Endothelial cell of umbilical vein (primary cell): ENCODE measurements at regions not wholly inside any gene's neighbourhood (a gene's known extent, or its start where the extent isn't known, plus 50 kb on each side); places are given as distances from the start of the nearest gene placed in this dataset.

Experiments
- BruUV-seq: library from RNA; stranded (reverse); fragments of 400-500 nt; replicated peaks from 2 replicates; lab custom pipeline; 2021; lab: Mats Ljungman, UMichigan
- CTCF ChIA-PET: fragments of 300-600, 350-600 bp; sonication (Branson Sonifier 250); formaldehyde crosslinking; loops from one replicate; lab custom pipeline; 2021; ENCODE audit warnings: antibody characterized with exemption, inconsistent platforms; lab: Charles Lee
- POLR2A ChIA-PET: fragments of 300-600, 350-600 bp; sonication (Branson Sonifier 250); formaldehyde crosslinking; loops from one replicate; lab custom pipeline; 2021; ENCODE audit warnings: antibody characterized with exemption, inconsistent platforms; lab: Charles Lee
- DNase-seq: peaks from one replicate; pipeline ENCODE4 v3.0.0-alpha.2; 2011; ENCODE audit warnings: low read depth, low spot score
- FAIRE-seq: peaks from 2 replicates; lab custom pipeline; 2011; peaks lifted over from hg19 to GRCh38; lab: Jason Lieb, UNC
- H2AFZ ChIP-seq: 2 replicates; pipeline ENCODE4 v1.6.0; 2012; ENCODE audit warnings: low read depth, low read length, control low read depth, inconsistent platforms
- H3K27ac ChIP-seq: 2 replicates; pipeline ENCODE4 v1.5.1; 2011; ENCODE audit warnings: low read depth, mild to moderate bottlenecking, control low read depth, low read length, moderate library complexity; ENCODE audit not compliant: insufficient read depth
- H3K27me3 ChIP-seq, 2 experiments: 2 replicates each; pipeline versions ENCODE4 v1.6.0 to v1.6.1; 2011; ENCODE audit warnings: low read length in 2 of 2, mixed read lengths in 1 of 2; ENCODE audit not compliant: control insufficient read depth in 2 of 2, insufficient read depth in 2 of 2
- H3K36me3 ChIP-seq, 2 experiments: 2 replicates in 1 of 2; 3 replicates in 1 of 2; pipeline ENCODE4 v1.5.1; 2011; ENCODE audit warnings: low read length in 2 of 2, mild to moderate bottlenecking in 1 of 2, moderate library complexity in 1 of 2; ENCODE audit not compliant: control insufficient read depth in 2 of 2, insufficient read depth in 2 of 2; ENCODE audit errors: extremely low read depth in 1 of 2
- H3K4me1 ChIP-seq: 3 replicates; pipeline ENCODE4 v1.5.1; 2011; ENCODE audit warnings: mild to moderate bottlenecking, low read length; ENCODE audit not compliant: control insufficient read depth, insufficient read depth; ENCODE audit errors: extremely low read depth
- H3K4me2 ChIP-seq: 2 replicates; pipeline ENCODE4 v1.6.1; 2011; ENCODE audit warnings: low read length, control low read depth, mixed read lengths; ENCODE audit not compliant: insufficient read depth
- H3K4me3 ChIP-seq, 3 experiments: fragments of 200-600 bp in 1 of 3; sonication (generic), shearing (Covaris generic) in 1 of 3; replicated peaks in 1 of 3; 2 replicates each; pipeline ENCODE4 v1.5.1; 2011 to 2016; ENCODE audit warnings: control low read depth in 3 of 3, low read length in 3 of 3, mild to moderate bottlenecking in 2 of 3, inconsistent platforms in 1 of 3, low read depth in 1 of 3, moderate library complexity in 1 of 3; ENCODE audit not compliant: insufficient read depth in 1 of 3
- H3K79me2 ChIP-seq: 2 replicates; pipeline ENCODE4 v1.6.0; 2012; ENCODE audit warnings: low read length, inconsistent platforms; ENCODE audit not compliant: control insufficient read depth, insufficient read depth
- H3K9ac ChIP-seq: replicated peaks from 2 replicates; pipeline ENCODE3; 2011; ENCODE audit warnings: low read length, control low read depth; ENCODE audit not compliant: insufficient read depth; ENCODE audit errors: extremely low read depth
- H3K9me1 ChIP-seq: replicated peaks from 3 replicates; pipeline ENCODE4 v1.6.0; 2011; ENCODE audit warnings: mild to moderate bottlenecking, low read length; ENCODE audit not compliant: control insufficient read depth, insufficient read depth; ENCODE audit errors: extremely low read depth
- H3K9me3 ChIP-seq: replicated peaks from 2 replicates; pipeline ENCODE4 v1.5.1; 2012; ENCODE audit warnings: low read length, inconsistent platforms; ENCODE audit not compliant: control insufficient read depth, insufficient read depth
- H4K20me1 ChIP-seq: replicated peaks from 2 replicates; pipeline ENCODE3; 2011; ENCODE audit warnings: mild to moderate bottlenecking, low read length; ENCODE audit not compliant: control insufficient read depth, insufficient read depth; ENCODE audit errors: extremely low read depth
- EZH2 ChIP-seq: IDR thresholded peaks from 2 replicates; pipeline ENCODE4 v1.6.1; 2012; ENCODE audit warnings: borderline replicate concordance, low read depth, mild to moderate bottlenecking, moderate library complexity, low read length, inconsistent platforms; ENCODE audit not compliant: severe bottlenecking
- FOS ChIP-seq: IDR thresholded peaks from 2 replicates; pipeline ENCODE4 v1.6.1; 2011; ENCODE audit warnings: mild to moderate bottlenecking, low read length, moderate library complexity, borderline replicate concordance; ENCODE audit not compliant: insufficient read depth
- GATA2 ChIP-seq: IDR thresholded peaks from 2 replicates; pipeline ENCODE4 v1.7.0; 2011; ENCODE audit warnings: low read depth, mild to moderate bottlenecking, moderate library complexity, mixed read lengths, low read length; ENCODE audit not compliant: insufficient read length, insufficient read depth
- JUN ChIP-seq: IDR thresholded peaks from 2 replicates; pipeline ENCODE4 v1.6.1; 2011; ENCODE audit warnings: borderline replicate concordance, low read depth; ENCODE audit not compliant: insufficient read length, insufficient read depth
- MAX ChIP-seq: IDR thresholded peaks from 2 replicates; pipeline ENCODE4 v1.6.1; 2011; ENCODE audit not compliant: insufficient read depth, insufficient read length
- MYC ChIP-seq: IDR thresholded peaks from one replicate; pipeline ENCODE4 v1.6.1; 2011; ENCODE audit warnings: mild to moderate bottlenecking, low read depth, low read length
- POLR2A ChIP-seq: IDR thresholded peaks from 2 replicates; pipeline ENCODE4 v1.6.1; 2012; ENCODE audit warnings: low read depth, mild to moderate bottlenecking, control low read depth, low read length
- POLR2AphosphoS5 ChIP-seq: IDR thresholded peaks from 2 replicates; pipeline ENCODE4 v1.6.1; 2012; ENCODE audit warnings: low read depth, mild to moderate bottlenecking, control low read depth, low read length, moderate library complexity; ENCODE audit not compliant: insufficient read depth
- dilution Hi-C: fragments of 300-500 bp; cut with MboI; formaldehyde crosslinking; loops from one replicate; pipeline ENCODE4 v1.15.0; 2019; ENCODE audit warnings: low sequenced_read_pairs; ENCODE audit not compliant: extremely low pct_ligation_motif_present
- intact Hi-C: fragments of 100-400 bp; cut with micrococcal nuclease; formaldehyde crosslinking; loops from one replicate; pipeline ENCODE4 v1.10.0; 2022
- TF ChIP-seq, protein P1 (sequence below), 2 donors: IDR thresholded peaks; 1 replicate in 1 of 2; 2 replicates in 1 of 2; pipeline ENCODE4 v1.5.1; 2011; ENCODE audit warnings: low read length in 2 of 2, mild to moderate bottlenecking in 2 of 2, moderate library complexity in 2 of 2, control low read depth in 1 of 2, inconsistent platforms in 1 of 2, low read depth in 1 of 2; ENCODE audit not compliant: insufficient read depth in 1 of 2; ENCODE audit errors: extremely low read depth in 1 of 2

- H3K36me3 ChIP-seq, result no peaks in the 10 kb centered on the region
- no peaks in the 10 kb centered on the region for H4K20me1 ChIP-seq
- H2AFZ ChIP-seq, result no peak overlapping the region
- no peak overlapping the region for H3K4me2 ChIP-seq
- H3K9me1 ChIP-seq, result no peaks in the 10 kb centered on the region
- FAIRE-seq (no peak), DNase-seq (no peak)
- CTCF ChIA-PET, result no interaction called here
- dilution Hi-C loops, result no loop called here
- H3K79me2 ChIP-seq, result no peaks in the 10 kb centered on the region
- H3K9me3 ChIP-seq, result peaks cover 2% of the 10 kb centered on the region
- no peak overlapping the region for H3K4me3 ChIP-seq
- POLR2A ChIA-PET, result no interaction called here
- no peak for TF ChIP-seq POLR2A
- TF ChIP-seq POLR2AphosphoS5, result no peak
- no peak for TF ChIP-seq MYC
- no peak for TF ChIP-seq FOS
- H3K27me3 ChIP-seq, result no peaks in the 10 kb centered on the region
- intact Hi-C loops, result no loop called here
- H3K9ac ChIP-seq, result no peak overlapping the region
- no peak overlapping the region for H3K27ac ChIP-seq
- H3K4me1 ChIP-seq, result no peaks in the 10 kb centered on the region
- no TSS peak for BruUV-seq
Measured at GRCh38 chr5:3155717-3156116, 404.2 kb upstream of the IRX2 start.

- Histone ChIP-seq H2AFZ (no peak overlapping the region), H3K4me2 (no peak overlapping the region), H3K27ac (no peak overlapping the region), H3K4me1 (no peaks in the 10 kb centered on the region), H3K9ac (no peak overlapping the region), H3K4me3 (no peak overlapping the region), H3K36me3 (no peaks in the 10 kb centered on the region), H3K9me3 (peaks cover 2% of the 10 kb centered on the region), H3K9me1 (no peaks in the 10 kb centered on the region), H3K79me2 (no peaks in the 10 kb centered on the region), H3K27me3 (no peaks in the 10 kb centered on the region), H4K20me1 (no peaks in the 10 kb centered on the region)
- no TSS peak for BruUV-seq
- CTCF ChIA-PET, result no interaction called here
- intact Hi-C loops, result no loop called here
- FAIRE-seq (no peak), DNase-seq (no peak)
- POLR2A ChIA-PET, result no interaction called here
- TF ChIP-seq MYC (no peak), POLR2A (no peak), EZH2 (no peak), FOS (no peak), MAX (no peak), JUN (no peak), POLR2AphosphoS5 (no peak), GATA2 (no peak)
- TF ChIP-seq, protein P1, sequence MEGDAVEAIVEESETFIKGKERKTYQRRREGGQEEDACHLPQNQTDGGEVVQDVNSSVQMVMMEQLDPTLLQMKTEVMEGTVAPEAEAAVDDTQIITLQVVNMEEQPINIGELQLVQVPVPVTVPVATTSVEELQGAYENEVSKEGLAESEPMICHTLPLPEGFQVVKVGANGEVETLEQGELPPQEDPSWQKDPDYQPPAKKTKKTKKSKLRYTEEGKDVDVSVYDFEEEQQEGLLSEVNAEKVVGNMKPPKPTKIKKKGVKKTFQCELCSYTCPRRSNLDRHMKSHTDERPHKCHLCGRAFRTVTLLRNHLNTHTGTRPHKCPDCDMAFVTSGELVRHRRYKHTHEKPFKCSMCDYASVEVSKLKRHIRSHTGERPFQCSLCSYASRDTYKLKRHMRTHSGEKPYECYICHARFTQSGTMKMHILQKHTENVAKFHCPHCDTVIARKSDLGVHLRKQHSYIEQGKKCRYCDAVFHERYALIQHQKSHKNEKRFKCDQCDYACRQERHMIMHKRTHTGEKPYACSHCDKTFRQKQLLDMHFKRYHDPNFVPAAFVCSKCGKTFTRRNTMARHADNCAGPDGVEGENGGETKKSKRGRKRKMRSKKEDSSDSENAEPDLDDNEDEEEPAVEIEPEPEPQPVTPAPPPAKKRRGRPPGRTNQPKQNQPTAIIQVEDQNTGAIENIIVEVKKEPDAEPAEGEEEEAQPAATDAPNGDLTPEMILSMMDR (IDR thresholded peaks at IDR 0.05; ENCODE audit: extremely low read depth in 1 of 2, insufficient read depth in 1 of 2, low read depth in 1 of 2, low read length in 2 of 2), result no peak
- dilution Hi-C loops, result no loop called here
Measured at GRCh38 chr5:3155046-3155445, 403.6 kb upstream of the IRX2 start.
